AG04449 (cell line): ENCODE measurements at regions not wholly inside any gene's neighbourhood (a gene's known extent, or its start where the extent isn't known, plus 50 kb on each side); places are given as distances from the start of the nearest gene placed in this dataset.

Experiments
- CTCF ChIA-PET: fragments of 350-600 bp; formaldehyde crosslinking; extraction: SDS; loops from one replicate; lab custom pipeline; 2021; ENCODE audit warnings: antibody characterized with exemption; lab: Yijun Ruan, JAX
- POLR2A ChIA-PET: fragments of 400-600, 350-600 bp; formaldehyde crosslinking; extraction: SDS; loops from one replicate; lab custom pipeline; 2020; ENCODE audit warnings: antibody characterized with exemption, inconsistent platforms; lab: Yijun Ruan, JAX
- DNase-seq: peaks from one replicate; pipeline ENCODE4 v3.0.0-alpha.2; 2010; ENCODE audit warnings: low read depth, low spot score
- H3K4me3 ChIP-seq: 2 replicates; pipeline ENCODE4 v1.5.1; 2011; ENCODE audit warnings: low read depth, mild to moderate bottlenecking, control low read depth, low read length
- CTCF ChIP-seq: IDR thresholded peaks from one replicate; pipeline ENCODE4 v1.5.1; 2011; ENCODE audit warnings: mild to moderate bottlenecking, moderate library complexity, low read length, control low read depth, inconsistent platforms; ENCODE audit not compliant: insufficient read depth; ENCODE audit errors: missing control alignments

GRCh38 chr3:66165660-66166059 is 55.1 kb upstream of the SLC25A26 start:
- CTCF ChIA-PET: interaction anchor here (0.9 to 1.0 kb wide), 2 partner anchors 11 to 29 kb away, joined by 3 read pairs; no protein-coding TSS in a partner anchor
- no peak overlapping the region for H3K4me3 ChIP-seq
- POLR2A ChIA-PET: no interaction called here
- no peak for TF ChIP-seq CTCF
- no peak for DNase-seq

- DNase-seq: no peak
- POLR2A ChIA-PET: no interaction called here
- TF ChIP-seq CTCF: no peak
- CTCF ChIA-PET: interaction anchor here (1.3 kb wide), 1 partner anchor 25 kb away, joined by 4 read pairs; no protein-coding TSS in a partner anchor
- no peak overlapping the region for H3K4me3 ChIP-seq
Measured at GRCh38 chr3:66164155-66164554, 56.6 kb upstream of the SLC25A26 start.

- TF ChIP-seq CTCF: no peak
- ChIA-PET POLR2A (no interaction called here), CTCF (interaction anchor here (1.3 kb wide), 1 partner anchor 24 kb away, joined by 4 read pairs; no protein-coding TSS in a partner anchor)
- DNase-seq: no peak
- no peak overlapping the region for H3K4me3 ChIP-seq
Measured at GRCh38 chr3:66163222-66163621, 57.6 kb upstream of the SLC25A26 start.

GRCh38 chr3:66162766-66163165 is 58.0 kb upstream of the SLC25A26 start:
- ChIA-PET POLR2A (no interaction called here), CTCF (no interaction called here)
- TF ChIP-seq CTCF: no peak
- H3K4me3 ChIP-seq: no peak overlapping the region
- no peak for DNase-seq

DNA sequence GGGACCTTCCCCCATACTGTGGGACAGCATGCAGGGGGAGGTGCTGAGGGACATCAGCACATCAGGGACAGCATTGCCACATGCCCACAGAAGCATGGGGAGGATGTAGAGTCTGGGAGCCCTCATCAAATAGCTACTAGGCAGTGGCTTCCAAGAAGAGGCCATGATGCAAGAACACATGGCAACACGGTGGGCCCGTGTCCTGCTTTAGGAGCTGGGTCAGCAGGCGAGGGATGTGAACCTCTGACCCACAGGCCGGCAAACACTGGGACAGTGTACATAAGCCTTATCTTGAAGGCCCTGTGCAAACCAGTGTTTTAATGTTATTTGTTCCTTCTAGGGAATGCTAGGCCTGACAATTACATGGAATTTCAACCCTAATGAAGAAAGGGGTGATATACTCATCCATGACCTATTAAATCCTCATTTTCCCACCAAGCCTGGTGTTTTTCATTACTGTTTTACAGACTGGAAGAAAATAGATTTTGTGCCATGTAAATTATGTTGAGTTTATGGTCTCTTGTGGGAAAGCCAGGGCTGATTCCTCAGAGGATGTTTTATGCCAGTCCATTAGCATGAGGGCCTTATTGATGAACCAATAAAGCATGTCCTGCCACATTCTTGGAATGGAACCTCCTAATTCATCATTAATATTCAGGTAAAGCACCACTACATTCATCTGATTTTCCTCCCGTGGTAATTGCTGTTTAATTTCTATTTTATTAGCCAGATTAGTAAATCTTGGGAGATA is 61.7 kb upstream of the SLC25A26 start:
- CTCF ChIA-PET: no interaction called here
- no peak overlapping the region for H3K4me3 ChIP-seq

More for the DNA sequence above, 61.7 kb upstream of the SLC25A26 start:
- no peak for TF ChIP-seq CTCF
- POLR2A ChIA-PET: no interaction called here
- no peak for DNase-seq
